K562 (cell line): ENCODE measurements at regions not wholly inside any gene's neighbourhood (a gene's known extent, or its start where the extent isn't known, plus 50 kb on each side); places are given as distances from the start of the nearest gene placed in this dataset.

Experiments used
- ATAC-seq: fragments of 200-7000 bp; cut with Tn5 transposase; 3 replicates; pipeline ENCODE4 v1.9.1; 2020; ENCODE audit warnings: moderate library complexity
- BruUV-seq: library from RNA; stranded (reverse); fragments of 400-500 nt; replicated peaks from 2 replicates; lab custom pipeline; 2021; lab: Mats Ljungman, UMichigan
- CTCF ChIA-PET: fragments of 300-600 bp; formaldehyde crosslinking; extraction: SDS; loops from one replicate; lab custom pipeline; 2021; ENCODE audit warnings: low intra/inter-chr PET ratio; lab: Yijun Ruan, JAX
- POLR2A ChIA-PET: fragments of 300-600, 350-650 bp; sonication (Branson Sonifier 250); formaldehyde crosslinking; extraction: SDS; loops from one replicate; lab custom pipeline; 2021; ENCODE audit warnings: antibody characterized with exemption, inconsistent platforms; lab: Yijun Ruan, JAX
- DNase-seq, 4 experiments: peaks; one replicate each; pipeline versions ENCODE4 v3.0.0 to v3.0.0-alpha.2; 2011 to 2018; ENCODE audit warnings: low spot score in 3 of 4, mixed read lengths in 3 of 4; ENCODE audit errors: extremely low read depth in 1 of 4
- FAIRE-seq: peaks from 2 replicates; lab custom pipeline; 2011; peaks lifted over from hg19 to GRCh38; lab: Jason Lieb, UNC
- H2AFZ ChIP-seq: 2 replicates; pipeline ENCODE4 v1.6.0; 2011; ENCODE audit warnings: low read depth, low read length, control low read depth, inconsistent platforms
- H3K27ac ChIP-seq: fragments of 200-600 bp; 3 replicates; pipeline ENCODE4 v1.8.0; 2011; ENCODE audit warnings: low read depth, mild to moderate bottlenecking, control low read depth, inconsistent platforms, low read length, moderate library complexity, mixed read lengths; ENCODE audit errors: extremely low read depth
- H3K27me3 ChIP-seq, 2 experiments: fragments of 300-600 bp in 1 of 2; 2 replicates in 1 of 2; 3 replicates in 1 of 2; pipeline versions ENCODE4 v1.6.0 to v1.8.0; 2011; ENCODE audit warnings: inconsistent platforms in 2 of 2, low read length in 2 of 2, mild to moderate bottlenecking in 1 of 2, mixed read lengths in 1 of 2, moderate library complexity in 1 of 2; ENCODE audit not compliant: control insufficient read depth in 2 of 2, insufficient read depth in 2 of 2
- H3K36me3 ChIP-seq: fragments of 300-600 bp; 3 replicates; pipeline ENCODE4 v1.8.0; 2011; ENCODE audit warnings: mild to moderate bottlenecking, low read length, inconsistent platforms; ENCODE audit not compliant: control insufficient read depth, insufficient read depth
- H3K4me1 ChIP-seq, 2 experiments: fragments of 200-600 bp in 1 of 2; replicated peaks in 1 of 2; 2 replicates in 1 of 2; 3 replicates in 1 of 2; pipeline versions ENCODE4 v1.5.1 to v1.8.0; 2011; ENCODE audit warnings: inconsistent platforms in 2 of 2, low read length in 2 of 2, mild to moderate bottlenecking in 1 of 2, mixed read lengths in 1 of 2, moderate library complexity in 1 of 2; ENCODE audit not compliant: control insufficient read depth in 2 of 2, insufficient read depth in 2 of 2
- H3K4me2 ChIP-seq: 2 replicates; pipeline ENCODE4 v1.6.1; 2011; ENCODE audit warnings: low read length, control low read depth, inconsistent platforms, mixed read lengths; ENCODE audit not compliant: insufficient read depth
- H3K4me3 ChIP-seq: fragments of 200-600 bp; sonication (generic), shearing (Covaris generic); 2 replicates; pipeline ENCODE4 v1.5.1; 2016; ENCODE audit warnings: control low read depth, inconsistent platforms
- H3K79me2 ChIP-seq: fragments of 200-600 bp; 3 replicates; pipeline ENCODE4 v1.8.0; 2011; ENCODE audit warnings: low read length, inconsistent platforms; ENCODE audit not compliant: control insufficient read depth, insufficient read depth
- H3K9ac ChIP-seq, 2 experiments: 2 replicates each; pipeline versions ENCODE4 v1.6.0 to v1.6.1; 2011; ENCODE audit warnings: low read depth in 2 of 2, low read length in 2 of 2, control low read depth in 1 of 2, inconsistent platforms in 1 of 2, mild to moderate bottlenecking in 1 of 2, mixed read lengths in 1 of 2; ENCODE audit not compliant: insufficient read depth in 1 of 2
- H3K9me1 ChIP-seq: one replicate; pipeline ENCODE4 v1.6.0; 2011; ENCODE audit warnings: inconsistent platforms, mild to moderate bottlenecking, low read length, moderate library complexity; ENCODE audit not compliant: control insufficient read depth, insufficient read depth
- H3K9me3 ChIP-seq: replicated peaks from 2 replicates; pipeline ENCODE4 v1.5.1; 2011; ENCODE audit warnings: low read depth, low read length, inconsistent platforms; ENCODE audit not compliant: control insufficient read depth, insufficient read depth
- H4K20me1 ChIP-seq: replicated peaks from 2 replicates; pipeline ENCODE4 v1.6.1; 2011; ENCODE audit warnings: low read length, inconsistent platforms, mixed read lengths; ENCODE audit not compliant: control insufficient read depth, insufficient read depth
- CBX1 ChIP-seq: sonication (generic); IDR thresholded peaks from 2 replicates; pipeline ENCODE4 v1.6.1; 2016; ENCODE audit warnings: antibody characterized with exemption, low read depth, mild to moderate bottlenecking
- MCM3 ChIP-seq: fragments of 450-650 bp; IDR thresholded peaks from 2 replicates; pipeline ENCODE4 v1.6.1; 2016
- in situ Hi-C: fragments of 300-500 bp; cut with MboI; formaldehyde crosslinking; loops from 4 replicates; pipeline ENCODE4 v1.15.0; 2018; ENCODE audit warnings: inconsistent platforms, mixed read lengths
- intact Hi-C: fragments of 100-400 bp; cut with micrococcal nuclease; formaldehyde crosslinking; loops from 2 replicates; pipeline ENCODE4 v1.14.2; 2022
- TF ChIP-seq, protein P1 (sequence below): fragments of 450-650 bp; IDR thresholded peaks from 2 replicates; pipeline ENCODE4 v1.7.0; 2016; ENCODE audit warnings: borderline replicate concordance
- TF ChIP-seq, protein P2 (sequence below), 3 experiments: fragments of 200-800 bp in 1 of 3; sonication (Bioruptor generic) in 1 of 3; sonication (generic) in 1 of 3; formaldehyde crosslinking in 1 of 3; IDR thresholded peaks; 2 replicates each; pipeline versions ENCODE4 v1.6.1 to v1.8.0; 2016 to 2022; ENCODE audit warnings: mild to moderate bottlenecking in 2 of 3, missing compliant biosample characterization in 2 of 3, missing genetic modification characterization in 2 of 3, missing genetic modification reagents in 1 of 3

DNA sequence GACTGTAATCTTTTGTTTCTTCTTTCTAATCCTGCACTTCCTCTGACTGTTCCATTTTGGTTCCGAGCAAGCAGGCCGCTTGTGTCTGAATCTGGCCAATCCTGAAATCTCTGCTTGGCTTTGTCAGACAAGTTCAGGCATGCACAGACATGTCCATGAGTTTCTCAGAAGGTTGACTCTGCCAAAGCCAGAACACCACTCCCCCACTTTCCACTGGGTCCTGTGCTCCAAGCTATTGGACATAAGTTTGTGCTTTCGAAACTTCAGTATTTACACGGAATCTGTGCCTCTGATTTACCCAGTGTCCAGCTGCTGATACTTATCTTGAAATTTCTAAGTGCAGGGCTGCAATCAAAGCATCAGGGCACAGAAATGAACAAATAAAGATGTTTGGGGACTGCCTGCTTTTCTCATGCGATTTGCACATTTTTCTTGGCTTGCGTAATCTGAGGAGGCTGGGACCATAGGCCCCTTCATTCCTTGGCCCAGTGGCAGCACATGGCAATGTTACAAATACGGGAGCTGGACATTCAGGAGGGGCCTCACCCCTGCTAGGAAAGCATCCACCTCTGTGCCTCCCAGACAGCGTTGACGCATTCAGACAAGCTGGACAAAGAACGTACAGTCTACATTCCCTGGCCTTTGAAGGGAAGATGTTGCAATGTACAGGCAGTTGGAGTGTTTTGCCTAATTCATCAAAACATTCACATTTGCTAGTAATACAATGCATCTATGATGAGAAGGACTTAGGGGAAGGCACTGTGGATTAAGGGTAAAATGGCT is 209.2 kb upstream of the PAPPA start (continued):
- TF ChIP-seq, protein P1, sequence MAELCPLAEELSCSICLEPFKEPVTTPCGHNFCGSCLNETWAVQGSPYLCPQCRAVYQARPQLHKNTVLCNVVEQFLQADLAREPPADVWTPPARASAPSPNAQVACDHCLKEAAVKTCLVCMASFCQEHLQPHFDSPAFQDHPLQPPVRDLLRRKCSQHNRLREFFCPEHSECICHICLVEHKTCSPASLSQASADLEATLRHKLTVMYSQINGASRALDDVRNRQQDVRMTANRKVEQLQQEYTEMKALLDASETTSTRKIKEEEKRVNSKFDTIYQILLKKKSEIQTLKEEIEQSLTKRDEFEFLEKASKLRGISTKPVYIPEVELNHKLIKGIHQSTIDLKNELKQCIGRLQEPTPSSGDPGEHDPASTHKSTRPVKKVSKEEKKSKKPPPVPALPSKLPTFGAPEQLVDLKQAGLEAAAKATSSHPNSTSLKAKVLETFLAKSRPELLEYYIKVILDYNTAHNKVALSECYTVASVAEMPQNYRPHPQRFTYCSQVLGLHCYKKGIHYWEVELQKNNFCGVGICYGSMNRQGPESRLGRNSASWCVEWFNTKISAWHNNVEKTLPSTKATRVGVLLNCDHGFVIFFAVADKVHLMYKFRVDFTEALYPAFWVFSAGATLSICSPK: no peak
- TF ChIP-seq CBX1: no peak

- POLR2A ChIA-PET: no interaction called here
- Histone ChIP-seq H3K4me1 (no peaks in the 10 kb centered on the region), H3K9ac (no peak overlapping the region), H4K20me1 (no peaks in the 10 kb centered on the region), H3K27ac (no peak overlapping the region), H3K9me1 (no peaks in the 10 kb centered on the region), H2AFZ (no peak overlapping the region), H3K79me2 (no peaks in the 10 kb centered on the region), H3K4me2 (no peak overlapping the region), H3K36me3 (no peaks in the 10 kb centered on the region), H3K27me3 (no peaks in the 10 kb centered on the region), H3K4me3 (no peak overlapping the region), H3K9me3 (0 out of 2 replicates have a peak, but pooled peaks cover 2% of the 10 kb centered on the region)
- FAIRE-seq (no peak), ATAC-seq (no peak), DNase-seq (no peak)
- in situ Hi-C loops (no loop called here), intact Hi-C loops (no loop called here)
- TF ChIP-seq MCM3: no peak
- TF ChIP-seq, protein P2, sequence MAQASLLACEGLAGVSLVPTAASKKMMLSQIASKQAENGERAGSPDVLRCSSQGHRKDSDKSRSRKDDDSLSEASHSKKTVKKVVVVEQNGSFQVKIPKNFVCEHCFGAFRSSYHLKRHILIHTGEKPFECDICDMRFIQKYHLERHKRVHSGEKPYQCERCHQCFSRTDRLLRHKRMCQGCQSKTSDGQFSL (CRISPR knock-in tag; IDR thresholded peaks at IDR 0.05): no peak
- TF ChIP-seq, protein P2 (tag; IDR thresholded peaks at IDR 0.05): no peak
- CTCF ChIA-PET: no interaction called here
- no TSS peak for BruUV-seq
Observed at GRCh38 chr9:115945009-115945431, 208.6 kb upstream of the PAPPA start.
